GM12878 (cell line): ENCODE measurements at regions not wholly inside any gene's neighbourhood (a gene's known extent, or its start where the extent isn't known, plus 50 kb on each side); places are given as distances from the start of the nearest gene placed in this dataset.

ENCODE experiments used
- BCL11A ChIP-seq: IDR thresholded peaks from 2 replicates; pipeline ENCODE4 v1.6.1; 2011; ENCODE audit warnings: low read depth, low read length
- CREB1 ChIP-seq: IDR thresholded peaks from 2 replicates; pipeline ENCODE4 v1.6.1; 2012; ENCODE audit warnings: low read depth, mild to moderate bottlenecking, inconsistent platforms
- CREM ChIP-seq: IDR thresholded peaks from 2 replicates; pipeline ENCODE4 v1.6.1; 2014; ENCODE audit warnings: antibody characterized with exemption, low read depth
- EED ChIP-seq: sonication (generic); IDR thresholded peaks from 2 replicates; pipeline ENCODE4 v1.6.1; 2016; ENCODE audit warnings: antibody characterized with exemption, low read depth
- GABPA ChIP-seq: IDR thresholded peaks from 2 replicates; pipeline ENCODE4 v1.6.1; 2014; ENCODE audit warnings: antibody characterized with exemption, low read depth, mild to moderate bottlenecking, inconsistent platforms
- JUNB ChIP-seq: IDR thresholded peaks from 2 replicates; pipeline ENCODE4 v1.6.1; 2016; ENCODE audit warnings: antibody characterized with exemption, mild to moderate bottlenecking
- MEF2B ChIP-seq: fragments of 450-650 bp; IDR thresholded peaks from 2 replicates; pipeline ENCODE4 v1.6.1; 2018; ENCODE audit warnings: mild to moderate bottlenecking, moderate library complexity; ENCODE audit not compliant: partially characterized antibody, poor library complexity, severe bottlenecking
- MXI1 ChIP-seq: fragments of 150-350 bp; IDR thresholded peaks from 2 replicates; pipeline ENCODE4 v1.6.1; 2011; ENCODE audit warnings: low read depth, mild to moderate bottlenecking, inconsistent platforms, low read length, improper control_type of control experiment
- MYB ChIP-seq: fragments of 150-350 bp; IDR thresholded peaks from 2 replicates; pipeline ENCODE4 v1.6.1; 2014; ENCODE audit warnings: mild to moderate bottlenecking, low read depth, low read length, borderline replicate concordance
- MYC ChIP-seq: IDR thresholded peaks from 2 replicates; pipeline ENCODE4 v1.6.1; 2011; ENCODE audit warnings: mild to moderate bottlenecking, low read length, moderate library complexity, inconsistent platforms; ENCODE audit not compliant: insufficient read depth, insufficient replicate concordance, insufficient read length, severe bottlenecking
- NFYA ChIP-seq: IDR thresholded peaks from 2 replicates; pipeline ENCODE4 v1.6.1; 2011; ENCODE audit warnings: low read depth, mild to moderate bottlenecking, low read length, improper control_type of control experiment, borderline replicate concordance
- NR2C1 ChIP-seq: fragments of 450-650 bp; IDR thresholded peaks from 2 replicates; pipeline ENCODE4 v1.6.1; 2017; ENCODE audit warnings: antibody characterized with exemption, mild to moderate bottlenecking, moderate library complexity
- PML ChIP-seq: IDR thresholded peaks from 2 replicates; pipeline ENCODE4 v1.6.1; 2012; ENCODE audit warnings: low read length, inconsistent platforms
- POLR2AphosphoS5 ChIP-seq: IDR thresholded peaks from 2 replicates; pipeline ENCODE4 v1.6.1; 2011; ENCODE audit warnings: mild to moderate bottlenecking, low read length, inconsistent platforms
- RELA ChIP-seq: fragments of 450-650 bp; IDR thresholded peaks from 2 replicates; pipeline ENCODE4 v1.8.0; 2014; ENCODE audit warnings: borderline replicate concordance; ENCODE audit not compliant: partially characterized antibody
- SMARCA5 ChIP-seq: fragments of 450-650 bp; IDR thresholded peaks from 2 replicates; pipeline ENCODE4 v1.6.1; 2017; ENCODE audit warnings: mild to moderate bottlenecking
- STAT3 ChIP-seq: IDR thresholded peaks from 2 replicates; pipeline ENCODE4 v1.6.1; 2011; ENCODE audit warnings: low read depth, low read length, improper control_type of control experiment
- TF ChIP-seq, protein P1 (sequence below): fragments of 450-650 bp; IDR thresholded peaks from 2 replicates; pipeline ENCODE4 v1.6.1; 2017; ENCODE audit warnings: low read depth, mild to moderate bottlenecking, moderate library complexity
- TF ChIP-seq, protein P2 (sequence below): fragments of 450-650 bp; IDR thresholded peaks from 2 replicates; pipeline ENCODE4 v1.6.1; 2017; ENCODE audit warnings: mild to moderate bottlenecking
- TF ChIP-seq, protein P3 (sequence below): IDR thresholded peaks from 2 replicates; pipeline ENCODE4 v1.6.1; 2012; ENCODE audit warnings: improper control_type of control experiment, low read depth, low read length; ENCODE audit not compliant: insufficient replicate concordance

DNA sequence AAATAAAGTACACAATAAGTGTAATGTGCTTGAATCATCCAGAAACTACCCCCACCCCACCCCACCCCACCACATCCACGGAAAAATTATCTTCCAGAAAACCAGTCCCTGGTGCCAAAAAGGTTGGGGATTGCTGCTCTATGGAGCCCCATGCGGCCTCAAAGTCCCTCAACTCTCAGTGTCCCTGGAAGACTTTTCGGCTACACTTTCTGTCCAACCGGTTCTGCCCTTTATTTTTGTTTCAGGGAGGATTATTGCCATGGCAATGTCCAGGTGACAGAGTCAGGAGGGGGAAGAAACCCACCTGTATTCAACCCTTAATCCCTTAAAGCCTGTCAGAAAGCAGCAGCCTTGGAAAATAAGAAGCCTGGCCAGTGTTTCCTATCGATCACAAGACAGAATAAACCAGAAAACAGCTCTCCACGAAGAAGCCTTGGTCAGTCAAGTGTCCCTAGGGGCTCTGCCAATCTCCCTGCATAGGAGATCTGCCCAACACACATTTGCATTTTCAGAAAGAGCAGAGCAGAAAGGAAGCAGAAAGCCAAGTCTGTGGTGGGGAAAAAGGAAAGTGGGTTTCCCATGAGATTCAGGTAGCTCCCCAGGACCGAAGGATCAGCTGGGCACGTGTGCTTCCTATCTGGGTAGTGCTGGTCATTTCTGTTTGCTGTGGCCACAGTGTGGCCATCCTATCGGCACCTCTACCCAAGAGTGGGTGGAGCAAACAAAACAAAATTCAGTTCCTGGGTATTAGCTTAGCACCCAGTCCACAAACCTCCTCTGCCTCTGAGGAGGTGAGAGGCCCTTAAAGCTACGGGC is 342.7 kb downstream of the SOX9 start (continued):
- TF ChIP-seq, protein P1, sequence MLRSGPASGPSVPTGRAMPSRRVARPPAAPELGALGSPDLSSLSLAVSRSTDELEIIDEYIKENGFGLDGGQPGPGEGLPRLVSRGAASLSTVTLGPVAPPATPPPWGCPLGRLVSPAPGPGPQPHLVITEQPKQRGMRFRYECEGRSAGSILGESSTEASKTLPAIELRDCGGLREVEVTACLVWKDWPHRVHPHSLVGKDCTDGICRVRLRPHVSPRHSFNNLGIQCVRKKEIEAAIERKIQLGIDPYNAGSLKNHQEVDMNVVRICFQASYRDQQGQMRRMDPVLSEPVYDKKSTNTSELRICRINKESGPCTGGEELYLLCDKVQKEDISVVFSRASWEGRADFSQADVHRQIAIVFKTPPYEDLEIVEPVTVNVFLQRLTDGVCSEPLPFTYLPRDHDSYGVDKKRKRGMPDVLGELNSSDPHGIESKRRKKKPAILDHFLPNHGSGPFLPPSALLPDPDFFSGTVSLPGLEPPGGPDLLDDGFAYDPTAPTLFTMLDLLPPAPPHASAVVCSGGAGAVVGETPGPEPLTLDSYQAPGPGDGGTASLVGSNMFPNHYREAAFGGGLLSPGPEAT, result peak; percentile 74
- TF ChIP-seq GABPA (no peak), BCL11A (no peak), EED (peak; percentile 32; the same call in 1 of the 2 replicates), MEF2B (peak; percentile 95), MYB (no peak), STAT3 (no peak), CREB1 (no peak), RELA (no peak), PML (no peak), JUNB (no peak), CREM (no peak), POLR2AphosphoS5 (peak; percentile 59; the same call in 1 of the 2 replicates), SMARCA5 (0 out of 2 replicates have a peak, but pooled peaks have one; percentile 10), MYC (no peak), NR2C1 (0 out of 2 replicates have a peak, but pooled peaks have one; percentile 3), NFYA (no peak), MXI1 (0 out of 2 replicates have a peak, but pooled peaks have one; percentile 31)
- TF ChIP-seq, protein P2, sequence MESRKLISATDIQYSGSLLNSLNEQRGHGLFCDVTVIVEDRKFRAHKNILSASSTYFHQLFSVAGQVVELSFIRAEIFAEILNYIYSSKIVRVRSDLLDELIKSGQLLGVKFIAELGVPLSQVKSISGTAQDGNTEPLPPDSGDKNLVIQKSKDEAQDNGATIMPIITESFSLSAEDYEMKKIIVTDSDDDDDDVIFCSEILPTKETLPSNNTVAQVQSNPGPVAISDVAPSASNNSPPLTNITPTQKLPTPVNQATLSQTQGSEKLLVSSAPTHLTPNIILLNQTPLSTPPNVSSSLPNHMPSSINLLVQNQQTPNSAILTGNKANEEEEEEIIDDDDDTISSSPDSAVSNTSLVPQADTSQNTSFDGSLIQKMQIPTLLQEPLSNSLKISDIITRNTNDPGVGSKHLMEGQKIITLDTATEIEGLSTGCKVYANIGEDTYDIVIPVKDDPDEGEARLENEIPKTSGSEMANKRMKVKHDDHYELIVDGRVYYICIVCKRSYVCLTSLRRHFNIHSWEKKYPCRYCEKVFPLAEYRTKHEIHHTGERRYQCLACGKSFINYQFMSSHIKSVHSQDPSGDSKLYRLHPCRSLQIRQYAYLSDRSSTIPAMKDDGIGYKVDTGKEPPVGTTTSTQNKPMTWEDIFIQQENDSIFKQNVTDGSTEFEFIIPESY, result no peak
- TF ChIP-seq, protein P3, sequence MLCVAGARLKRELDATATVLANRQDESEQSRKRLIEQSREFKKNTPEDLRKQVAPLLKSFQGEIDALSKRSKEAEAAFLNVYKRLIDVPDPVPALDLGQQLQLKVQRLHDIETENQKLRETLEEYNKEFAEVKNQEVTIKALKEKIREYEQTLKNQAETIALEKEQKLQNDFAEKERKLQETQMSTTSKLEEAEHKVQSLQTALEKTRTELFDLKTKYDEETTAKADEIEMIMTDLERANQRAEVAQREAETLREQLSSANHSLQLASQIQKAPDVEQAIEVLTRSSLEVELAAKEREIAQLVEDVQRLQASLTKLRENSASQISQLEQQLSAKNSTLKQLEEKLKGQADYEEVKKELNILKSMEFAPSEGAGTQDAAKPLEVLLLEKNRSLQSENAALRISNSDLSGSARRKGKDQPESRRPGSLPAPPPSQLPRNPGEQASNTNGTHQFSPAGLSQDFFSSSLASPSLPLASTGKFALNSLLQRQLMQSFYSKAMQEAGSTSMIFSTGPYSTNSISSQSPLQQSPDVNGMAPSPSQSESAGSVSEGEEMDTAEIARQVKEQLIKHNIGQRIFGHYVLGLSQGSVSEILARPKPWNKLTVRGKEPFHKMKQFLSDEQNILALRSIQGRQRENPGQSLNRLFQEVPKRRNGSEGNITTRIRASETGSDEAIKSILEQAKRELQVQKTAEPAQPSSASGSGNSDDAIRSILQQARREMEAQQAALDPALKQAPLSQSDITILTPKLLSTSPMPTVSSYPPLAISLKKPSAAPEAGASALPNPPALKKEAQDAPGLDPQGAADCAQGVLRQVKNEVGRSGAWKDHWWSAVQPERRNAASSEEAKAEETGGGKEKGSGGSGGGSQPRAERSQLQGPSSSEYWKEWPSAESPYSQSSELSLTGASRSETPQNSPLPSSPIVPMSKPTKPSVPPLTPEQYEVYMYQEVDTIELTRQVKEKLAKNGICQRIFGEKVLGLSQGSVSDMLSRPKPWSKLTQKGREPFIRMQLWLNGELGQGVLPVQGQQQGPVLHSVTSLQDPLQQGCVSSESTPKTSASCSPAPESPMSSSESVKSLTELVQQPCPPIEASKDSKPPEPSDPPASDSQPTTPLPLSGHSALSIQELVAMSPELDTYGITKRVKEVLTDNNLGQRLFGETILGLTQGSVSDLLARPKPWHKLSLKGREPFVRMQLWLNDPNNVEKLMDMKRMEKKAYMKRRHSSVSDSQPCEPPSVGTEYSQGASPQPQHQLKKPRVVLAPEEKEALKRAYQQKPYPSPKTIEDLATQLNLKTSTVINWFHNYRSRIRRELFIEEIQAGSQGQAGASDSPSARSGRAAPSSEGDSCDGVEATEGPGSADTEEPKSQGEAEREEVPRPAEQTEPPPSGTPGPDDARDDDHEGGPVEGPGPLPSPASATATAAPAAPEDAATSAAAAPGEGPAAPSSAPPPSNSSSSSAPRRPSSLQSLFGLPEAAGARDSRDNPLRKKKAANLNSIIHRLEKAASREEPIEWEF, result peak; percentile 60
